SK-N-SH (cell line): ENCODE measurements at regions not wholly inside any gene's neighbourhood (a gene's known extent, or its start where the extent isn't known, plus 50 kb on each side); places are given as distances from the start of the nearest gene placed in this dataset.

Experiments
- MEF2A ChIP-seq: IDR thresholded peaks from 2 replicates; pipeline ENCODE4 v1.4.0; 2012; ENCODE audit warnings: low read depth, borderline replicate concordance
- YY1 ChIP-seq: IDR thresholded peaks from 2 replicates; pipeline ENCODE4 v1.4.0; 2012; ENCODE audit warnings: low read depth, mild to moderate bottlenecking
- TF ChIP-seq, protein P1 (sequence below): fragments of 200-600 bp; sonication (generic); IDR thresholded peaks from 2 replicates; pipeline ENCODE4 v1.6.1; 2017; ENCODE audit warnings: antibody characterized with exemption, mild to moderate bottlenecking, moderate library complexity

DNA sequence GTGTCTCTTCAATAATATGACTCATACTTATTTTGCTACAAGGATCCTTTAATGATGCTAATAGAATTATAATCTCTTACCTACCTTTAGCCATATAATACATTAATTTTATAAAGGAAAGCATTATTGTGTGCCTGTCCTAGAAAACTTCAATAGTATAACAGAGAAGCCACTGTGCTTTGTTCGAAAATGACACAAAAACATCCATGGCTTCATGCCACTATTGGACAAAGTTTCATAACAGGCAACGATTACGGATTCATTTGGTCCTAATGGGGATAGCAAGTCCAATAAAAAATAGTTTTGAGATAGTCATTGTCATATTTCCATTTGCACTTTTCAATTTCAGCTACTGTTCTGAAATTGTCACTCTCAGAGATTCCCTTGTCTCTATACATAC lies 52.5 kb upstream of the CCDC150 start:
- TF ChIP-seq MEF2A (no peak), YY1 (no peak)
- TF ChIP-seq, protein P1, sequence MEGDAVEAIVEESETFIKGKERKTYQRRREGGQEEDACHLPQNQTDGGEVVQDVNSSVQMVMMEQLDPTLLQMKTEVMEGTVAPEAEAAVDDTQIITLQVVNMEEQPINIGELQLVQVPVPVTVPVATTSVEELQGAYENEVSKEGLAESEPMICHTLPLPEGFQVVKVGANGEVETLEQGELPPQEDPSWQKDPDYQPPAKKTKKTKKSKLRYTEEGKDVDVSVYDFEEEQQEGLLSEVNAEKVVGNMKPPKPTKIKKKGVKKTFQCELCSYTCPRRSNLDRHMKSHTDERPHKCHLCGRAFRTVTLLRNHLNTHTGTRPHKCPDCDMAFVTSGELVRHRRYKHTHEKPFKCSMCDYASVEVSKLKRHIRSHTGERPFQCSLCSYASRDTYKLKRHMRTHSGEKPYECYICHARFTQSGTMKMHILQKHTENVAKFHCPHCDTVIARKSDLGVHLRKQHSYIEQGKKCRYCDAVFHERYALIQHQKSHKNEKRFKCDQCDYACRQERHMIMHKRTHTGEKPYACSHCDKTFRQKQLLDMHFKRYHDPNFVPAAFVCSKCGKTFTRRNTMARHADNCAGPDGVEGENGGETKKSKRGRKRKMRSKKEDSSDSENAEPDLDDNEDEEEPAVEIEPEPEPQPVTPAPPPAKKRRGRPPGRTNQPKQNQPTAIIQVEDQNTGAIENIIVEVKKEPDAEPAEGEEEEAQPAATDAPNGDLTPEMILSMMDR, result no peak
